Fibroblast of lung (primary cell): ENCODE measurements at regions not wholly inside any gene's neighbourhood (a gene's known extent, or its start where the extent isn't known, plus 50 kb on each side); places are given as distances from the start of the nearest gene placed in this dataset.

Source experiments
- DNase-seq, 2 donors: peaks; one replicate each; pipeline versions ENCODE4 v3.0.0 to v3.0.0-alpha.2; 2010; ENCODE audit warnings: low read depth in 2 of 2
- H2AFZ ChIP-seq: 2 replicates; pipeline ENCODE4 v1.5.1; 2012; ENCODE audit warnings: low read length, control low read depth, inconsistent platforms
- H3K27ac ChIP-seq: 2 replicates; pipeline ENCODE4 v1.5.1; 2011; ENCODE audit warnings: low read length, control low read depth; ENCODE audit not compliant: insufficient read depth
- H3K27me3 ChIP-seq: 2 replicates; pipeline ENCODE4 v1.5.1; 2011; ENCODE audit warnings: mild to moderate bottlenecking, low read length; ENCODE audit not compliant: control insufficient read depth, insufficient read depth
- H3K36me3 ChIP-seq: 2 replicates; pipeline ENCODE4 v1.5.1; 2011; ENCODE audit warnings: low read length; ENCODE audit not compliant: control insufficient read depth, insufficient read depth
- H3K4me1 ChIP-seq: 2 replicates; pipeline ENCODE4 v1.5.1; 2011; ENCODE audit warnings: low read length; ENCODE audit not compliant: control insufficient read depth, insufficient read depth; ENCODE audit errors: extremely low read depth
- H3K4me2 ChIP-seq: 2 replicates; pipeline ENCODE4 v1.5.1; 2011; ENCODE audit warnings: low read length, control low read depth; ENCODE audit not compliant: insufficient read depth; ENCODE audit errors: extremely low read depth
- H3K4me3 ChIP-seq, 4 experiments: fragments of 200-600 bp in 1 of 4; sonication (generic) in 1 of 4; replicated peaks in 1 of 4; 2 replicates each; pipeline ENCODE4 v1.5.1; 2011 to 2016; ENCODE audit warnings: low read length in 4 of 4, low read depth in 3 of 4, mild to moderate bottlenecking in 3 of 4, control low read depth in 2 of 4, inconsistent platforms in 1 of 4, mixed read lengths in 1 of 4; ENCODE audit not compliant: insufficient read depth in 1 of 4; ENCODE audit errors: control extremely low read depth in 1 of 4
- H3K79me2 ChIP-seq: 2 replicates; pipeline ENCODE4 v1.5.1; 2012; ENCODE audit warnings: mild to moderate bottlenecking, low read length, inconsistent platforms; ENCODE audit not compliant: control insufficient read depth, insufficient read depth
- H3K9ac ChIP-seq: 2 replicates; pipeline ENCODE4 v1.5.1; 2011; ENCODE audit warnings: mild to moderate bottlenecking, low read length, control low read depth; ENCODE audit not compliant: insufficient read depth
- H3K9me3 ChIP-seq: 2 replicates; pipeline ENCODE4 v1.5.1; 2012; ENCODE audit warnings: low read depth, low read length; ENCODE audit not compliant: control insufficient read depth, insufficient read depth
- H4K20me1 ChIP-seq: 2 replicates; pipeline ENCODE4 v1.5.1; 2011; ENCODE audit warnings: low read length; ENCODE audit not compliant: control insufficient read depth, insufficient read depth; ENCODE audit errors: extremely low read depth
- EZH2 ChIP-seq: IDR thresholded peaks from 2 replicates; pipeline ENCODE4 v1.5.1; 2012; ENCODE audit warnings: low read length, control low read depth, mild to moderate bottlenecking; ENCODE audit errors: missing control alignments
- TF ChIP-seq, protein P1 (sequence below), 2 donors: IDR thresholded peaks in 1 of 2; conservative IDR thresholded peaks in 1 of 2; 1 replicate in 1 of 2; 2 replicates in 1 of 2; pipeline ENCODE4 v1.5.1; 2011 to 2012; ENCODE audit warnings: low read length in 2 of 2, control low read depth in 1 of 2, inconsistent platforms in 1 of 2, low read depth in 1 of 2, mild to moderate bottlenecking in 1 of 2

DNA sequence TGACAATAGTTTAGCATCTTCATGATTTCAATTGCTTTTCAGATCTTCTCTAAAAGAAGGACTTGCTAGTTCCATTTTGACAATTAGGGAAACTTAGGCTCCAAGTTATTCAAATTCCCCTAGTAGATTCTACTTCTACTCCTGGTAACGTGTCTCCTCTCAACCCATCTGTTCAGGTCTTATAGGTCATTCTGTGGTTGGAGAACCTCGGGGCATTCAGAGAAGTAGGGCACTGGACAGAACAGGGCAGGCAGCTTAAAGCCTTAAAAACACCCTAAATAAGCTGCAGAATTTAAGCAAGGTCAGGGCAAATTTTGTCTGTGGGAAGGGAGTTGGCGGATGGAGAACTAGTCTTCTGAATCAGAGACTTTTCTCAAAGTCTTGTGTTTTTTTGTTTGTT lies 132.4 kb downstream of the TMEM174 start:
- H3K9me3 ChIP-seq, result no peaks in the 10 kb centered on the region
- no peak overlapping the region for H3K9ac ChIP-seq
- no peaks in the 10 kb centered on the region for H3K4me1 ChIP-seq
- no peak overlapping the region for H3K4me3 ChIP-seq
- TF ChIP-seq, protein P1, sequence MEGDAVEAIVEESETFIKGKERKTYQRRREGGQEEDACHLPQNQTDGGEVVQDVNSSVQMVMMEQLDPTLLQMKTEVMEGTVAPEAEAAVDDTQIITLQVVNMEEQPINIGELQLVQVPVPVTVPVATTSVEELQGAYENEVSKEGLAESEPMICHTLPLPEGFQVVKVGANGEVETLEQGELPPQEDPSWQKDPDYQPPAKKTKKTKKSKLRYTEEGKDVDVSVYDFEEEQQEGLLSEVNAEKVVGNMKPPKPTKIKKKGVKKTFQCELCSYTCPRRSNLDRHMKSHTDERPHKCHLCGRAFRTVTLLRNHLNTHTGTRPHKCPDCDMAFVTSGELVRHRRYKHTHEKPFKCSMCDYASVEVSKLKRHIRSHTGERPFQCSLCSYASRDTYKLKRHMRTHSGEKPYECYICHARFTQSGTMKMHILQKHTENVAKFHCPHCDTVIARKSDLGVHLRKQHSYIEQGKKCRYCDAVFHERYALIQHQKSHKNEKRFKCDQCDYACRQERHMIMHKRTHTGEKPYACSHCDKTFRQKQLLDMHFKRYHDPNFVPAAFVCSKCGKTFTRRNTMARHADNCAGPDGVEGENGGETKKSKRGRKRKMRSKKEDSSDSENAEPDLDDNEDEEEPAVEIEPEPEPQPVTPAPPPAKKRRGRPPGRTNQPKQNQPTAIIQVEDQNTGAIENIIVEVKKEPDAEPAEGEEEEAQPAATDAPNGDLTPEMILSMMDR (conservative IDR thresholded peaks at IDR 0.05 in 1 of 2, IDR thresholded peaks at IDR 0.05 in 1 of 2; ENCODE audit: low read depth in 1 of 2, low read length in 2 of 2), result no peak
- no peak for TF ChIP-seq EZH2
- no peak overlapping the region for H3K4me2 ChIP-seq
- no peak for DNase-seq
- no peaks in the 10 kb centered on the region for H3K36me3 ChIP-seq
- no peaks in the 10 kb centered on the region for H4K20me1 ChIP-seq
- H2AFZ ChIP-seq, result no peak overlapping the region
- no peaks in the 10 kb centered on the region for H3K79me2 ChIP-seq
- peaks cover 37% of the 10 kb centered on the region for H3K27me3 ChIP-seq
- no peak overlapping the region for H3K27ac ChIP-seq

DNA sequence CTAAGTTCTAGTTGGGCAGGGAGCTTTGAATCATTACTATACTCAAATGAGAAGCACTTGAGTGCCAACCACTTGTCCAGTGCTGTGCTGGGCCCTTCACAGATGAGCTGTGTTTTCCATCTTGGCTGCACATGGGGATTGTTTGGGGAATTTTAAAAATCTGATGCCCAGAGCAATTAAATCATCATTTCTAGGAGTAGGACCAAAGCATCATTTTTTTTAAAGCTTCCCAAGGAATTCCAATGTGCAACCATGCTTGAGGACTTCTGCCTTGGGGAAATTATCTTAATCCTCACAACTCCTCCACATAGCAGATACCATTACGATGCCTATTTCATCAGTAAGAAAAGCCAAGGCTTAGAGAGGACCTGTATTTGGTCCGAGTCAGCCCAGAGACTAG lies 131.4 kb downstream of the TMEM174 start:
- H3K9ac ChIP-seq, result no peak overlapping the region
- H3K79me2 ChIP-seq, result no peaks in the 10 kb centered on the region
- H4K20me1 ChIP-seq, result no peaks in the 10 kb centered on the region
- H3K9me3 ChIP-seq, result no peaks in the 10 kb centered on the region
- H3K4me3 ChIP-seq, result no peak overlapping the region
- no peak overlapping the region for H3K4me2 ChIP-seq
- peaks cover 47% of the 10 kb centered on the region for H3K27me3 ChIP-seq
- peaks cover 3% of the 10 kb centered on the region for H3K4me1 ChIP-seq
- no peak for DNase-seq
- no peak overlapping the region for H2AFZ ChIP-seq
- no peak overlapping the region for H3K27ac ChIP-seq
- no peaks in the 10 kb centered on the region for H3K36me3 ChIP-seq
- TF ChIP-seq, protein P1 (conservative IDR thresholded peaks at IDR 0.05 in 1 of 2, IDR thresholded peaks at IDR 0.05 in 1 of 2; ENCODE audit: low read depth in 1 of 2, low read length in 2 of 2), result no peak
- TF ChIP-seq EZH2, result no peak

DNA sequence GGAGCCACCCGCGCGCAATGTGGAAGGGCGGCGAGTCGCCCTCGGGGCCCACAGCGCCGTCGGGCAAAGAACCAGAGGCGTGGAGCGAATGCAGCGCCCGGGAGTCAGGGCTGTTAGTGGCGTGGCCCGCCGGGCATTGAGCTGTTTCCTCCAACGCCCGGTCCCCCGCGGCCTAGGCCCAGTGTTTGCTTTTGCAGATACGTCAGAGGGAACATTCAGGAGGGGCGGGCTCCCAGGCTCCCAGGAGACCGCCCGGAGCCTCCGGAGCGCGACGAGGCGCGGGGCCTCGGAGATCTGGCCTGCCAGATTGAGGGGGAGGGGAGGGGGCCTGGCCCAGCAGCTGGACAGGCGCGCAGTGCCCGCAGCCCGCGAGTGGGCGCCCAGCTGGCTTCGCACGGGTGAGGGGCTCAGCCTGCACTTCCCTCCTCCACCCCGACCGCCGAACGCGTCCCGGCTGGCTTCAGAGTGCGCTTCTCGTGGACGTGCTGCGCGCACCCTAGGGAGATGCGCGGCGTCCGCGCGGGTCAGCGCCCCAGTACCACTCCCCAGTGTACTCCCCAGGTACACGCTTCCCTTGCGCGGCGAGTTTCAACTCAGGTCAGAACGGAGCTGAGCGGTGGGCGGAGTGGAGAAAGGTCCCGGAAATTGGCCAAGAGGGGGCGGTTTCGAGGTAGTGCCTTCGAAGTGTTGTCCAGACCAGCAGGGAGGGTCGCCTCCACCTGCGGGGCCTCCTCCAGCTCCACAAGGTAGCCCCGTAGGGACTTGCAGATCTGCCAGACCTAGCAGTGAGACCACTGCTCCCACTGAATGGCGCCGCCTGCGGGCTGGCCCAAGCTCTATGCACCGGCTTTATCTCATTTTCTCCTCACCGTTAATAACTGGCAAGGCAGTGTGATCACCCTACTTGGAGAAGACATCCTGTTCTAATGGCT lies 130.4 kb downstream of the TMEM174 start:
- Histone ChIP-seq H3K36me3 (no peaks in the 10 kb centered on the region), H3K9ac (no peak overlapping the region), H3K27ac (no peak overlapping the region), H3K4me3 (peak overlapping the region in 1 of 4 experiments; percentile 22), H2AFZ (no peak overlapping the region), H3K4me1 (peaks cover 3% of the 10 kb centered on the region), H3K4me2 (no peak overlapping the region), H4K20me1 (no peaks in the 10 kb centered on the region), H3K9me3 (no peaks in the 10 kb centered on the region), H3K79me2 (no peaks in the 10 kb centered on the region), H3K27me3 (peaks cover 55% of the 10 kb centered on the region)
- TF ChIP-seq, protein P1 (conservative IDR thresholded peaks at IDR 0.05 in 1 of 2, IDR thresholded peaks at IDR 0.05 in 1 of 2; ENCODE audit: low read depth in 1 of 2, low read length in 2 of 2), result peak; percentile 10 to 46
- peak; percentile 41 for TF ChIP-seq EZH2
- DNase-seq, result peak in 1 of 2 donors; percentile 36
